ENCODE measurements at regions not wholly inside any gene's neighbourhood (a gene's known extent, or its start where the extent isn't known, plus 50 kb on each side); places are given as distances from the start of the nearest gene placed in this dataset.

GRCh38 chr12:27133022-27133590, 50.7 kb upstream of the C12orf71 start:
- peaks cover 6% of the 10 kb centered on the region for H3K9me3 Mint-ChIP-seq
- Histone ChIP-seq H3K4me3 (no peak overlapping the region), H3K9ac (no peak overlapping the region), H3K36me3 (no peaks in the 10 kb centered on the region), H4K20me1 (ENCODE audit: low read depth) (no peaks in the 10 kb centered on the region), H3K27ac (no peak overlapping the region), H3F3A (ENCODE audit: low read depth) (no peaks in the 10 kb centered on the region), H3K27me3 (no peaks in the 10 kb centered on the region), H2AFZ (replicated peaks) (no peak overlapping the region), H3K9me3 (ENCODE audit: low read depth) (no peaks in the 10 kb centered on the region), H3K4me2 (no peak overlapping the region), H3K79me2 (ENCODE audit: low read depth) (no peaks in the 10 kb centered on the region), H3K4me1 (no peaks in the 10 kb centered on the region)
- no peaks in the 10 kb centered on the region for H3K27me3 Mint-ChIP-seq (ENCODE audit: insufficient read depth, low read depth)
- H3K4me3 Mint-ChIP-seq = no peak overlapping the region
- TF ChIP-seq EZH2 (IDR thresholded peaks at IDR 0.05) (no peak), EZH2phosphoT487 (IDR thresholded peaks at IDR 0.05) (no peak), CTCF (IDR thresholded peaks at IDR 0.05) (no peak)
- H3K27ac Mint-ChIP-seq = no peak overlapping the region
- DNase-seq (ENCODE audit: low spot score) = no peak
- H3K36me3 Mint-ChIP-seq = no peaks in the 10 kb centered on the region
- H3K4me1 Mint-ChIP-seq = no peaks in the 10 kb centered on the region

- Histone ChIP-seq H3K79me2 (ENCODE audit: low read depth) (no peaks in the 10 kb centered on the region), H3K4me1 (no peaks in the 10 kb centered on the region), H3K9ac (no peak overlapping the region), H3K9me3 (ENCODE audit: low read depth) (no peaks in the 10 kb centered on the region), H3F3A (ENCODE audit: low read depth) (no peaks in the 10 kb centered on the region), H3K27me3 (no peaks in the 10 kb centered on the region), H3K4me3 (no peak overlapping the region), H4K20me1 (ENCODE audit: low read depth) (no peaks in the 10 kb centered on the region), H2AFZ (replicated peaks) (no peak overlapping the region), H3K27ac (no peak overlapping the region), H3K4me2 (no peak overlapping the region), H3K36me3 (no peaks in the 10 kb centered on the region)
- TF ChIP-seq EZH2phosphoT487 (IDR thresholded peaks at IDR 0.05) (no peak), CTCF (IDR thresholded peaks at IDR 0.05) (no peak), EZH2 (IDR thresholded peaks at IDR 0.05) (no peak)
- peaks cover 6% of the 10 kb centered on the region for H3K9me3 Mint-ChIP-seq
- no peaks in the 10 kb centered on the region for H3K36me3 Mint-ChIP-seq
- H3K4me1 Mint-ChIP-seq = no peaks in the 10 kb centered on the region
- no peak overlapping the region for H3K4me3 Mint-ChIP-seq
- no peaks in the 10 kb centered on the region for H3K27me3 Mint-ChIP-seq (ENCODE audit: insufficient read depth, low read depth)
- DNase-seq (ENCODE audit: low spot score) = no peak
- no peak overlapping the region for H3K27ac Mint-ChIP-seq
These were observed 58.1 kb upstream of the C12orf71 start for GRCh38 chr12:27140478-27140969.

GRCh38 chr12:27142101-27142721, 59.8 kb upstream of the C12orf71 start:
- H3F3A ChIP-seq (ENCODE audit: low read depth) = no peaks in the 10 kb centered on the region
- no peak overlapping the region for H2AFZ ChIP-seq (replicated peaks)
- H3K4me3 ChIP-seq = no peak overlapping the region
- H4K20me1 ChIP-seq (ENCODE audit: low read depth) = no peaks in the 10 kb centered on the region
- Mint-ChIP-seq H3K4me3 (no peak overlapping the region), H3K9me3 (peaks cover 4% of the 10 kb centered on the region), H3K27me3 (ENCODE audit: insufficient read depth, low read depth) (peaks cover 2% of the 10 kb centered on the region), H3K27ac (no peak overlapping the region), H3K4me1 (no peaks in the 10 kb centered on the region), H3K36me3 (no peaks in the 10 kb centered on the region)
- no peaks in the 10 kb centered on the region for H3K4me1 ChIP-seq
- no peaks in the 10 kb centered on the region for H3K27me3 ChIP-seq
- no peaks in the 10 kb centered on the region for H3K36me3 ChIP-seq
- no peak overlapping the region for H3K9ac ChIP-seq
- no peak overlapping the region for H3K4me2 ChIP-seq
- H3K79me2 ChIP-seq (ENCODE audit: low read depth) = no peaks in the 10 kb centered on the region
- H3K27ac ChIP-seq = no peak overlapping the region
- DNase-seq (ENCODE audit: low spot score) = peak; percentile 88
- H3K9me3 ChIP-seq (ENCODE audit: low read depth) = no peaks in the 10 kb centered on the region
- TF ChIP-seq EZH2 (IDR thresholded peaks at IDR 0.05) = no peak
- TF ChIP-seq CTCF (IDR thresholded peaks at IDR 0.05) = peak; percentile 88
